ENCODE measurements at regions not wholly inside any gene's neighbourhood (a gene's known extent, or its start where the extent isn't known, plus 50 kb on each side); places are given as distances from the start of the nearest gene placed in this dataset.
"Not testable (repeated sequence)": the region's sequence is repeated elsewhere in the genome, so short reads cannot be mapped to it uniquely, and the experiment has no call there.

GRCh38 chr6:130611366-130611765 lies 215.8 kb upstream of the SMLR1 start:
- no peak for DNase-seq

- DNase-seq, result no peak
Observed at GRCh38 chr6:130613176-130613575, 214.0 kb upstream of the SMLR1 start.

- no peak for DNase-seq
Observed at GRCh38 chr6:130615816-130616215, 211.4 kb upstream of the SMLR1 start.

- DNase-seq, result peak; percentile 48
Observed at GRCh38 chr6:130617658-130618057, 209.5 kb upstream of the SMLR1 start.

GRCh38 chr6:130618806-130619205 lies 208.4 kb upstream of the SMLR1 start:
- DNase-seq, result peak; percentile 81

GRCh38 chr6:130620338-130620781 lies 206.8 kb upstream of the SMLR1 start:
- DNase-seq, result no peak

GRCh38 chr6:130622142-130622541 lies 205.1 kb upstream of the SMLR1 start:
- no peak for DNase-seq

- no peak for DNase-seq
Observed at GRCh38 chr6:130624046-130624445, 203.2 kb upstream of the SMLR1 start.

- DNase-seq, result no peak
Observed at GRCh38 chr6:130625825-130626527, 201.2 kb upstream of the SMLR1 start.

GRCh38 chr6:130628862-130629261 lies 198.3 kb upstream of the SMLR1 start:
- DNase-seq, result no peak

- no peak for DNase-seq
Observed at GRCh38 chr6:130629640-130630039, 197.6 kb upstream of the SMLR1 start.

GRCh38 chr6:130632277-130632676 lies 194.9 kb upstream of the SMLR1 start:
- no peak for DNase-seq

GRCh38 chr6:130632897-130633296 lies 194.3 kb upstream of the SMLR1 start:
- DNase-seq, result no peak

- DNase-seq, result no peak
Observed at GRCh38 chr6:130643361-130643760, 183.8 kb upstream of the SMLR1 start.

- no peak for DNase-seq
Observed at GRCh38 chr6:130644175-130644574, 183.0 kb upstream of the SMLR1 start.

GRCh38 chr6:130644769-130645168 lies 182.4 kb upstream of the SMLR1 start:
- DNase-seq, result not testable (repeated sequence)

GRCh38 chr6:130647246-130647645 lies 180.0 kb upstream of the SMLR1 start:
- DNase-seq, result no peak

- DNase-seq, result no peak
Observed at GRCh38 chr6:130655586-130655985, 171.6 kb upstream of the SMLR1 start.

GRCh38 chr6:130661077-130661476 lies 166.1 kb upstream of the SMLR1 start:
- no peak for DNase-seq

GRCh38 chr6:130666786-130667185 lies 160.4 kb upstream of the SMLR1 start:
- no peak for DNase-seq

GRCh38 chr6:130670142-130670541 lies 157.1 kb upstream of the SMLR1 start:
- DNase-seq, result no peak

- DNase-seq, result no peak
Observed at GRCh38 chr6:130671119-130671518, 156.1 kb upstream of the SMLR1 start.

GRCh38 chr6:130671577-130671976 lies 155.6 kb upstream of the SMLR1 start:
- no peak for DNase-seq

- no peak for DNase-seq
Observed at GRCh38 chr6:130672153-130672552, 155.1 kb upstream of the SMLR1 start.

- DNase-seq, result no peak
Observed at GRCh38 chr6:130674604-130675003, 152.6 kb upstream of the SMLR1 start.
